ENCODE measurements at regions not wholly inside any gene's neighbourhood (a gene's known extent, or its start where the extent isn't known, plus 50 kb on each side); places are given as distances from the start of the nearest gene placed in this dataset.

DNA sequence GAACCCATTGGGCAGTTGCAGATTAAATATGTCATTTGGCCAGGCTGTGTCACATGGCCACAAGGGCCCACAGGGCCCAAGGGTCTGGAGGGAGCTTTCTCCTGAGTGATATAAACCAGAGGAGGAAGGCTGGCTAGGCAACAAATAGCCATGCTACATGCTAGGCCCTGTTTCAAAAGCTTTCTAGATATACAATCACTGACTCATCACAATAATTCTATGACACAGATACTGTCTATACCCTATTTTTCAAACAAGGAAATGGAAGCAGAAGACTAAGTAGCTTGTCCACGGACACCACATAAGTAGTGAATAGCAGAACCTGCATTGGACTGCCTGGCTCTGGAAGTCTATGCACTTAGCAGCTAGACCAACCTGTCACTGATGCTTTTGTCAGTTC lies 625.4 kb downstream of the NTRK3 start:
- DNase-seq (ENCODE audit: low spot score) = no peak

DNA sequence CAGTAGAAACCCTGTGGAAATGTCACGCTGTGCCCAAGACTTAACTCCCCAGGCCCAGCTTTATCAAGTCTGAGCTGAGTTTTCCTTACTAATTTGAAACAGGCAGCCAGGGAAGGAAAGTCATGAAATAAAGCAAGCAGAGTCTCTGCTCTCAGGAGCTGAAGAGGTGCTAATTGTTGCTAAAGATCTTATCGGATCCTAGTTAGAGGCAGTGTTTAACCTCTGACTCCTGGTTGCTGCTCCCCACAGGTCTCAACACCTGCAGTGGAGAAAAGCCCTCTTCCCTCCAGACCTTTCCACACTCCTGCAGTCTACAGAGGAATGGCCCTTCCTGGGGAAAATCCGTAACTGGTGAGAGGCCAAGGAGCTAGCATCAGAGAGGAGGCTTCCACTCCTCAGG lies 628.2 kb downstream of the NTRK3 start:
- no peak for DNase-seq (ENCODE audit: low spot score)

DNA sequence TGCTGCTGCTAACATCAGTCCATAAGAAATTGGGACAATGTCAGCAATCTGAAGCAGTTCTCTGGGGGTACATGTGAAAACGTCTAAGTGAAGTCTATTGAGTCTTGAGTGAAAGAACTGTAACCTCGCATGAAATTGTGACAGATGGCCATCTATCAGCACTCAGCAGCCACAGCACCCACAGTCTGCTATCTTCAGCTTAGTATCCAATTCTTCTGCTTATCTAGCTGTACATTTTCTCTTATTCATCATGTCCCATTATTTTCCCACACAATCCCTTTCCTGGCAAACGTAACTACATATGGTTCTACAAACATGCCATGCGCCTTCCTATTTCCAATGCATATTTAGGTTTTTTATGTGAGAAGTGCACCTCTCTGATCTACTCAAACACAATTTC lies 629.7 kb downstream of the NTRK3 start:
- no peak for DNase-seq (ENCODE audit: low spot score)

GRCh38 chr15:87623832-87624231 lies 632.7 kb downstream of the NTRK3 start:
- DNase-seq (ENCODE audit: low spot score) = no peak

DNA sequence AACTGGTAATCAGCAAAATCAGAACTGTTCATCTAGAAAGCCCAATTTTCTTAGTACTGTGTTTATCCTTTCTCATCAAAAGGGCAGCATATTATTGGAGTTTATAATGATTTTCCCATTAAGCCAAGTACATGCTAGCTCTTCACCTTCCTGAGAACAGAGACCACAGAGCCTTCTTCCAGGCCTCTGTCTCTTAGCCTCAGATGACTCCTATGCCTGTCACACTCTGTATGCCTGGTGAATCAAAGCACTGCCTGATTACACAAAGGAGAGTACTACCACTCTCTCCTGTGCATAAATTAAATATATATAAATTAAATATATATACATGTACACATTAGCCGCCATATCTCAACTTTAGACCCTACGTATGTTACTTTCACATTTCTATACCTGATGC lies 636.1 kb downstream of the NTRK3 start:
- no peak for DNase-seq (ENCODE audit: low spot score)

- peak; percentile 66 for DNase-seq (ENCODE audit: low spot score)
These were observed 637.2 kb downstream of the NTRK3 start for GRCh38 chr15:87619161-87619960.

GRCh38 chr15:87618203-87618725 lies 638.3 kb downstream of the NTRK3 start:
- DNase-seq (ENCODE audit: low spot score) = peak; percentile 23

DNA sequence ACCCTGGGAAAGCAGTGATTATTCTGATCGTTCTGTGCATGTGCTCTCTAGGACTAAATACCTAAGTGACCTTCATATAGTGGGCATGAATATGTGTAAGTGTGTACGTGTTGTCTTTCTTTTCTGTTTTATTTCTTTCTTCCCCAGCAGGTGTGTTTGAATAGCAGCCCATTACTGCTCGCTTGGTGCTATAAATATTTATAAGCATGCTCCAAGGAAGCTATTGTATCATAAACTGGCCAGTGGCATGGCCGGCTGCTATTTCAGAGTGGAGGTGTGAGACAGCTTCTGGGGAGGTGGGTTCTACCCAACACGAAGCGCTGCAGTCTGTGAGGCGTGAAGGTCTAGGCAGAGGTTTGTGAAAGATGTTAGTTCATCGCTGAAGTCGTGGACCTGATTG lies 641.8 kb downstream of the NTRK3 start:
- no peak for DNase-seq (ENCODE audit: low spot score)

GRCh38 chr15:87610366-87610765 lies 646.2 kb downstream of the NTRK3 start:
- DNase-seq (ENCODE audit: low spot score) = no peak

- peak; percentile 10 for DNase-seq (ENCODE audit: low spot score)
These were observed 646.6 kb downstream of the NTRK3 start for GRCh38 chr15:87609894-87610293.

- DNase-seq (ENCODE audit: low spot score) = peak; percentile 78
These were observed 647.1 kb downstream of the NTRK3 start for GRCh38 chr15:87609474-87609873.

DNA sequence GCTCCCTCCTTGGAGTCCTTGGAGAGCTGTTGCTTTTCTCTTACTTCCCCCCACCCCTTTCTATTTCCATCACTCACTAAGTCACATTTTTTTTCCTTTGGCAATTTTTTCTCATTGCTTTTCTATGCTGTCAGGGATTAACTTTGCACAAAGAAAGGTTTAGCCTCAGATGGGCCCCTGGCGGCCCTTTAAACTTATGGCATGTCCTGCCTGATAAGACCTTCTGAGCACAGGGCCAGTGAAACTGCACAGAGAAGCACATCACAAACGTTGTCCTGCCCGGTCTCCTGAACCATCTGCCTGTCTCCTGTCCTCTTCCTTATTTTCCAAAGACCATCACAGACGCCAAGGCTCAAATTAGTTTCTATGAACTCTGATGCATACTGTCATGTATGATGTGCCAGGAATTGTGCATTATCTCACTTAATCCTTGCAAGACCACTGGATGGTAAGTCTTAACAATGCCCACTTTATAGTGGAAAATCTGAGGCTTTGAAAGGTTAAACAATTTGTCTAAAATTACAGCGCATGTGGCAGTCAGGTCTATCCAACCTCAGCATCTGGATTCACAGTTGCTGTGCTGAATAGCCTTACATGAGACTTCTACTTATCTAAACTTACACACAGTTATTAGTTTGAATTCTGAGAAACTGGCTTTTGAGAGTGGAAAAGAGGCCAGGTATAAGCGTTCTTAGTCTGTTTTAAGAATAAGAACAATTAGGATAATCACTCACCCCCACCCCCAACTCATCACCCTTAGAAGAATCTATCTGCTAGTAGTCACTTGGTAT lies 648.1 kb downstream of the NTRK3 start:
- no peak for DNase-seq (ENCODE audit: low spot score)

DNA sequence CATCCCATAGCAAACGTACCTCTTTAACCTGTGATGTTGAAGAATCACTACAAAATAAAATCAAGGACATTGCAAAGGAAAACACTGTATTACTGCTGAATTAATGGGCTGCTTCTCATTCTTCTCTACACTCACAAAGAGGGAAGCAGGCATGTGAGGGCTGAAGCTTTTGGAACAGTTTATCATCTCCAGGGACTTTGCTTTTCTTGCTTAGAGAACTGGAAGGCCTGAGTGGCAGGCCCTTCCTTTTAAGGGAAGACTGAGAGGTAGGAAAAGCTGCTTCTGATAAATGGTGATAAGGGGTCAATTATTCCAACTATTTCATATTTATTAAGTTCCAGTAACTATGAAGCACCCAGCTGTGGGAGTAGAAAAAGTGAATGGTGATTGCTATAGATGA lies 649.6 kb downstream of the NTRK3 start:
- DNase-seq (ENCODE audit: low spot score) = no peak

DNA sequence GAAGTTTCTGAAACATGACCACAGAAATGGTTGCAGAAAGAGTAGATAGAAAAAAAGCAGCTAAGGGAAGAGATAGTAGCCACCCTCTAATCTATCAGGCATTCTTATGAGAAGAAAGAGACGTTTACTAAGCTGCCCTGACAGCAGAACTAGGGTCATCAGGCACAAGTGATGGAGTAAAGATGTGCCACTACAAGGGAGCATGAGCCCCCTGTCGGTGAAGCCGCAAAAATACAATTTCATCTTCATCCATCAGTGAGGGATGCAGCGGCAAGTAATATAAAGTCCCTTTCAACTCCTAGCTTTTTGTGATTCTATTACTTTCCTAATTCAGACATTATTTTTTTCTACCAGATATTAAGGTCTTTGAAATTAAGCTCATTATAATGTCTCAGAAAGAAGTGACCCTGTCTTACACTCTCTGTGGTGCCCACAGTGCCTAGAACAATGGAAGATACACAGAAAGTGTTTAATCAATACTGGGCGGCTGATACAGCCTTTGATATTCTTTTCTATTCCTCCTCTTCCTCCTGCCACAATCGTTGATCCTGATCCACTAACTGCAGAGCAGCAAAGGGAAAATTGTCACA lies 651.6 kb downstream of the NTRK3 start:
- DNase-seq (ENCODE audit: low spot score) = peak; percentile 26

DNA sequence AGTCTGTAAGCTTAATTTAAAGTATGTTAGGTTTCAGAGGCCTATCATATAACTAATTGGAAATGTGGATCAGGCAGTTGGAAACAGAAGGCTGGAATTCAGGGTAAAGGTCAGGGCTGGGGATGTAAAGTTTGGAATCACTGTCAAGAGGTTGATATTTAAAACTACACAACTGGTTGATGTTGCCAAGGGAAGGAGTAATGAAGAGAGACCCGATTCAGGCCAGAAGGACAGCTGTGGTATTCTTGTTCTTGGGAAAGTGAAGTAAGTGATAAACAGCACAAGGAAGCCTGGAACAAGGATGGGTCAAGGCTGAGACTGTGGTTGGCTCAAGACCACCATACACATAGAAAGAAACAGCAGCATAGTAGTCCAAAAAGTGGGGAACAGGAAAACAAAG lies 654.2 kb downstream of the NTRK3 start:
- no peak for DNase-seq (ENCODE audit: low spot score)

DNA sequence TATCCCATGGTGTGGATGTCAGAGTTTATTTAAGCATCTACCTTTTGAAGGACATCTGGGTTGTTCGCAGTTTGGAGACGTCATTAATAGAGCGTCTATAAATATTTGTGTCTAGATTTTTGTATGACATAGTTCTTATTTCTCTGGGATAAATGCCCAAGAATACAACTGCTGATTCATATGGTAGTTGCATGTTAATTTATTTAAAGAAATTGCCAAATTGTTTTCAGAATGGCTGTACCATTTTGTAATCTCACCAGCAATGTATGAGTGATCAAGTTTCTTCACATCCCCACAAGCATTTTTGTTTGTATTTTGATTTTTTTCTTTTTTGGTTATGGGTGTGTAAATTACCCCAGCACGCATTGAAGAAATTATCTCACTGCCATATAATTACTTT lies 656.9 kb downstream of the NTRK3 start:
- DNase-seq (ENCODE audit: low spot score) = no peak

DNA sequence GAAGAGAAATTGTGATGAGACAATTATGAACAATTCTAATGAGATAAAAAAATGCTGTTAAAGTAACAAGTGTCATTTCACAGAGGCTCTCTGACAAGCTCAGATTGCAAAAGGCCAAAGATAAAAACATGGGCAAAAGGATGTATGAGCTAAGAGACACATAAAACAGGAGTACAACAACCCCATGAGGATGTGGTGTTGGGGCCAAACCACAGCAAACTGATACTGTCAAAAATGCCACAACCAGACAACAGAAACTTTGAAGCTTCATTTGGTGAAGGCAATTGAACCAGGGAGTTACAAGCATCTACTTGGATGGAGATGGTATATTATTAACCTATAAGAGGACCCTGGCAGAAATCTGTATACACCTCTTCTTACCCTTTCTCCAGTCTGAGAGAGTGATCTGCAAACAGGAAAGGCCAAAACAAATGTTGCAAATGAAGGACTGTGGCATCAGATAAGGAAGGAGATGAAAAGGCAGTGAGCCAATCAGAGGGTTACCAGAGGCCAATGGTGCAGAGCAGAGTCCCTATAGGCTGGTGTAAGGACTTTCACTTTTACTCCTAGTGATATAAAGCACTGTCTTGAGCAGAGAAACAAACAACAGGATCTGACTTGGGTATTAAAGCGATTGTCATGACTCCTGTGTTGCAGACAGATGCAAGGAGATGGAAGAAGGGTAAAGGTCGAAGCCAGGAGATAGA lies 659.0 kb downstream of the NTRK3 start:
- DNase-seq (ENCODE audit: low spot score) = no peak

DNA sequence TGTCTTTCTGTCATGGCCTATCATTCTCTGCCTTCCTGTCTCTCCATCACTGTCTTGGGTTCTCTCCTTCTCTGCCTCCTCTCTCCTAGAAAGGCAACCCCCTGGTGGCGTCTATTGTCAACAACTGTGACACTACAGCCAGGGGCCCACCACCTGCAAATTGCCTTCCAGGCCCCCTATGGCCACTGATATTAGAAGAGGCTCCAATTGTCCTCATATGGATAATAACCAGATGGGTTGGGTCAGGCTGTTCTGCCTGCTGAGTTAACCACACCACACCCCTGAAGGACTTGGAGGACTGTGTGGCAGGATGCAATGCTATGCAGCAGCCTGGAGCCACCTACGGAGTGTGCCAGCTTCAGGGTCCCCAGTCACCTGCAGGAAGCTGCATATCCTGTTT lies 665.0 kb downstream of the NTRK3 start:
- no peak for DNase-seq (ENCODE audit: low spot score)

GRCh38 chr15:87591042-87591441 lies 665.5 kb downstream of the NTRK3 start:
- DNase-seq (ENCODE audit: low spot score) = no peak

GRCh38 chr15:87589134-87589533 lies 667.4 kb downstream of the NTRK3 start:
- no peak for DNase-seq (ENCODE audit: low spot score)

DNA sequence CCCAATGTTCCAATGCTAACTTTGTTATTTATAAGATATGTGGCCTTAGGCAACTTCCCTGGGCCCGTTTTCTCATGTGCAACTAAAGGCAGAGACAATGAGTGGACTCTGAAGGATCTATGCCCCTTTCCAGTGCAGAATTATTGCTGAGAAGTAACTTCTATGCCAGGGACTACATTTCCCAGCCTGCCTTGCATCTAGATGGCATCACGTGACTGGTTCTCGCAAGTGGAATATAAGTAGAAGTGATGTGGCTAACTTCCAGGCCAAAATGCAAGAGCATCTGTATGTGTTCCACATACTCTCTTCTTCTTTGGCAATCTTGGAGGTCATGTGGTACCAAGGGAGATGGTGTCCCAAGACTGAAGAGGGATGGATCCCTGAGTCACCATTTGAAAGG lies 674.4 kb downstream of the NTRK3 start:
- DNase-seq (ENCODE audit: low spot score) = no peak

DNA sequence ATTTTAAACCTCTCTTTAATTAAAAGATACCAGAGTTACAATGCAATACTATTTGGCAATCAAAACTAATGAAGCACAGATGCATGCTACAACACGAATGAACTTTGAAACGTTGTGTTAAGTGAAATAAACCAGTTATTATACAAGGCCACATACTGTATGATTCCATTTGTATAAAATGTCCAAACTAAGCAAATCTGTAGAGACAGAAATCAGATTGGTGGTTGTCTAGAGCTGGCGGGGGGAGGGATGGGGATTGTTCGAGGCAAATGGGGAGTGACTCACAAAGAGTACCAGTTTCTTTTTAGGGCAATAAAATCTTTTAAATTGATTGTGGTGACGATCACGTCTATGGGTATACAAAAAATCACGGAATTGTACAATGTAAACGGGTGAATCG lies 677.0 kb downstream of the NTRK3 start:
- no peak for DNase-seq (ENCODE audit: low spot score)

All from AG20443 (cell line).